ENCODE measurements at regions not wholly inside any gene's neighbourhood (a gene's known extent, or its start where the extent isn't known, plus 50 kb on each side); places are given as distances from the start of the nearest gene placed in this dataset.
A peak's percentile ranks its signal among the peaks of the same experiment; 100 is the strongest.

- no peaks in the 10 kb centered on the region for H3K9me3 ChIP-seq (ENCODE audit: control insufficient read depth, low read depth, low read length)
- H2BK12ac ChIP-seq (ENCODE audit: insufficient read length, low read depth, low read length) = no peak overlapping the region
- no peak overlapping the region for H3K27ac ChIP-seq (ENCODE audit: insufficient read length, low read depth, low read length)
- Mint-ChIP-seq H3K4me1 (peaks cover 54 to 65% of the 10 kb centered on the region in 2 experiments), H3K27me3 (ENCODE audit: low read depth) (no peaks in the 10 kb centered on the region), H3K36me3 (ENCODE audit: insufficient read depth in 1 of 3, low read depth in 3 of 3) (peaks cover 3 to 6% (median 3%) of the 10 kb centered on the region in 3 experiments; a peak in 5 of 7 replicates), H3K4me3 (no peak overlapping the region), H3K9me3 (no peaks in the 10 kb centered on the region; a peak in 1 of 5 replicates), H3K27ac (peak overlapping the region in 2 of 3 experiments; percentile 6 to 16; a peak in 2 of 7 replicates)
- H3K4ac ChIP-seq (ENCODE audit: low read depth, low read length) = no peak overlapping the region
- no peak overlapping the region for H2BK120ac ChIP-seq (ENCODE audit: low read depth, low read length, poor library complexity, severe bottlenecking)
- H2BK5ac ChIP-seq (ENCODE audit: insufficient read length, low read length) = no peak overlapping the region
- H3K4me2 ChIP-seq (ENCODE audit: insufficient read depth, insufficient read length, low read length) = no peak overlapping the region
- H3T11ph ChIP-seq (ENCODE audit: low read length) = no peak overlapping the region
- H3K27me3 ChIP-seq (ENCODE audit: insufficient read depth, low read length) = no peaks in the 10 kb centered on the region
- TF ChIP-seq, protein P1, sequence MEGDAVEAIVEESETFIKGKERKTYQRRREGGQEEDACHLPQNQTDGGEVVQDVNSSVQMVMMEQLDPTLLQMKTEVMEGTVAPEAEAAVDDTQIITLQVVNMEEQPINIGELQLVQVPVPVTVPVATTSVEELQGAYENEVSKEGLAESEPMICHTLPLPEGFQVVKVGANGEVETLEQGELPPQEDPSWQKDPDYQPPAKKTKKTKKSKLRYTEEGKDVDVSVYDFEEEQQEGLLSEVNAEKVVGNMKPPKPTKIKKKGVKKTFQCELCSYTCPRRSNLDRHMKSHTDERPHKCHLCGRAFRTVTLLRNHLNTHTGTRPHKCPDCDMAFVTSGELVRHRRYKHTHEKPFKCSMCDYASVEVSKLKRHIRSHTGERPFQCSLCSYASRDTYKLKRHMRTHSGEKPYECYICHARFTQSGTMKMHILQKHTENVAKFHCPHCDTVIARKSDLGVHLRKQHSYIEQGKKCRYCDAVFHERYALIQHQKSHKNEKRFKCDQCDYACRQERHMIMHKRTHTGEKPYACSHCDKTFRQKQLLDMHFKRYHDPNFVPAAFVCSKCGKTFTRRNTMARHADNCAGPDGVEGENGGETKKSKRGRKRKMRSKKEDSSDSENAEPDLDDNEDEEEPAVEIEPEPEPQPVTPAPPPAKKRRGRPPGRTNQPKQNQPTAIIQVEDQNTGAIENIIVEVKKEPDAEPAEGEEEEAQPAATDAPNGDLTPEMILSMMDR (conservative IDR thresholded peaks at IDR 0.05) = no peak
- H3K79me2 ChIP-seq (ENCODE audit: insufficient read depth, low read length) = no peaks in the 10 kb centered on the region
- no peak overlapping the region for H2AK5ac ChIP-seq (ENCODE audit: insufficient read length, low read length)
- H3K23ac ChIP-seq (ENCODE audit: insufficient read length, low read depth, low read length) = no peak overlapping the region
- H2BK20ac ChIP-seq (ENCODE audit: low read depth, low read length, poor library complexity, severe bottlenecking) = no peak overlapping the region
- H4K5ac ChIP-seq (ENCODE audit: insufficient read length, low read depth, low read length) = no peak overlapping the region
- peaks cover 11% of the 10 kb centered on the region for H3K4me1 ChIP-seq (ENCODE audit: insufficient read depth, low read length)
- no peak for DNase-seq
- no peak overlapping the region for H2BK15ac ChIP-seq (ENCODE audit: low read depth, low read length)
- no peaks in the 10 kb centered on the region for H3K23me2 ChIP-seq (ENCODE audit: insufficient read length, low read depth, low read length, poor library complexity, severe bottlenecking)
- H4K20me1 ChIP-seq (ENCODE audit: control insufficient read depth, insufficient read depth, insufficient read length) = no peaks in the 10 kb centered on the region
- no CpG with 5 or more reads among the region's 6 CpGs for WGBS (ENCODE audit: extremely low coverage, insufficient read length, low lambda C conversion rate)
- H3K56ac ChIP-seq (ENCODE audit: insufficient read length, low read depth, low read length) = no peak overlapping the region
- no peak overlapping the region for H4K8ac ChIP-seq (replicated peaks; ENCODE audit: insufficient read length, low read depth, low read length)
- no peak overlapping the region for H3K14ac ChIP-seq (ENCODE audit: insufficient read depth, low read length)
- H4K91ac ChIP-seq (ENCODE audit: insufficient read length, low read depth, low read length) = no peak overlapping the region
- H3K9ac ChIP-seq (ENCODE audit: extremely low read depth, insufficient read length, low read length) = no peak overlapping the region
- H3K18ac ChIP-seq (ENCODE audit: insufficient read length, low read depth, low read length) = no peak overlapping the region
- H3K79me1 ChIP-seq (ENCODE audit: insufficient read depth, low read depth, low read length, poor library complexity, severe bottlenecking) = no peaks in the 10 kb centered on the region
- no peak overlapping the region for H2AFZ ChIP-seq (ENCODE audit: low read length)
These were observed 368.9 kb downstream of the UTRN start for GRCh38 chr6:144653885-144654505.

Data from H9 (cell line).